Ascending aorta (tissue), 2 donors: ENCODE measurements at regions not wholly inside any gene's neighbourhood (a gene's known extent, or its start where the extent isn't known, plus 50 kb on each side); places are given as distances from the start of the nearest gene placed in this dataset.
A peak's percentile ranks its signal among the peaks of the same experiment; 100 is the strongest.

ENCODE experiments used
- DNase-seq, 2 donors: peaks; one replicate each; pipeline ENCODE4 v3.0.0-alpha.2; 2019; ENCODE audit warnings: low spot score in 2 of 2
- H3K27ac ChIP-seq, 2 donors: fragments of 200-600 bp; sonication (generic); one replicate each; pipeline ENCODE4 v1.5.1; 2016 to 2017; ENCODE audit warnings: mild to moderate bottlenecking in 1 of 2
- H3K27me3 ChIP-seq: fragments of 200-600 bp; sonication (generic); one replicate; pipeline ENCODE4 v1.5.1; 2017
- H3K36me3 ChIP-seq, 2 donors: fragments of 200-600 bp; sonication (generic); one replicate each; pipeline ENCODE4 v1.5.1; 2016
- H3K4me1 ChIP-seq, 2 donors: fragments of 200-600 bp; sonication (generic); one replicate each; pipeline ENCODE4 v1.5.1; 2016 to 2017; ENCODE audit warnings: mild to moderate bottlenecking in 1 of 2
- H3K4me3 ChIP-seq, 2 donors: fragments of 200-600 bp; sonication (generic); one replicate each; pipeline ENCODE4 v1.5.1; 2016 to 2017; ENCODE audit warnings: mild to moderate bottlenecking in 1 of 2
- H3K9me3 ChIP-seq, 2 donors: fragments of 200-600 bp; sonication (generic); one replicate each; pipeline ENCODE4 v1.5.1; 2016
- intact Hi-C: fragments of 100-400 bp; cut with DNase I; formaldehyde crosslinking; loops from one replicate; pipeline ENCODE4 v1.15.1; 2023
- TF ChIP-seq, protein P1 (sequence below), 3 experiments: fragments of 200-600 bp in 2 of 3; fragments of 450-650 bp in 1 of 3; sonication (generic) in 2 of 3; IDR thresholded peaks; one replicate each; pipeline ENCODE4 v1.5.1; 2016 to 2019; ENCODE audit warnings: antibody characterized with exemption in 3 of 3, mild to moderate bottlenecking in 1 of 3, moderate library complexity in 1 of 3

- Histone ChIP-seq H3K27ac (no peak overlapping the region), H3K27me3 (no peaks in the 10 kb centered on the region), H3K36me3 (no peaks in the 10 kb centered on the region), H3K9me3 (no peaks in the 10 kb centered on the region), H3K4me3 (no peak overlapping the region), H3K4me1 (no peaks in the 10 kb centered on the region)
- DNase-seq = no peak
- intact Hi-C loops = no loop called here
- TF ChIP-seq, protein P1, sequence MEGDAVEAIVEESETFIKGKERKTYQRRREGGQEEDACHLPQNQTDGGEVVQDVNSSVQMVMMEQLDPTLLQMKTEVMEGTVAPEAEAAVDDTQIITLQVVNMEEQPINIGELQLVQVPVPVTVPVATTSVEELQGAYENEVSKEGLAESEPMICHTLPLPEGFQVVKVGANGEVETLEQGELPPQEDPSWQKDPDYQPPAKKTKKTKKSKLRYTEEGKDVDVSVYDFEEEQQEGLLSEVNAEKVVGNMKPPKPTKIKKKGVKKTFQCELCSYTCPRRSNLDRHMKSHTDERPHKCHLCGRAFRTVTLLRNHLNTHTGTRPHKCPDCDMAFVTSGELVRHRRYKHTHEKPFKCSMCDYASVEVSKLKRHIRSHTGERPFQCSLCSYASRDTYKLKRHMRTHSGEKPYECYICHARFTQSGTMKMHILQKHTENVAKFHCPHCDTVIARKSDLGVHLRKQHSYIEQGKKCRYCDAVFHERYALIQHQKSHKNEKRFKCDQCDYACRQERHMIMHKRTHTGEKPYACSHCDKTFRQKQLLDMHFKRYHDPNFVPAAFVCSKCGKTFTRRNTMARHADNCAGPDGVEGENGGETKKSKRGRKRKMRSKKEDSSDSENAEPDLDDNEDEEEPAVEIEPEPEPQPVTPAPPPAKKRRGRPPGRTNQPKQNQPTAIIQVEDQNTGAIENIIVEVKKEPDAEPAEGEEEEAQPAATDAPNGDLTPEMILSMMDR (IDR thresholded peaks at IDR 0.05) = no peak
Measured at GRCh38 chr11:93080146-93080759, 110.8 kb downstream of the MTNR1B start.

GRCh38 chr11:93081694-93082093 lies 112.2 kb downstream of the MTNR1B start:
- H3K27ac ChIP-seq = no peak overlapping the region
- no peak for DNase-seq
- TF ChIP-seq, protein P1 (IDR thresholded peaks at IDR 0.05) = no peak
- H3K36me3 ChIP-seq = no peaks in the 10 kb centered on the region
- H3K4me1 ChIP-seq = no peaks in the 10 kb centered on the region
- no peaks in the 10 kb centered on the region for H3K9me3 ChIP-seq
- no peak overlapping the region for H3K4me3 ChIP-seq
- intact Hi-C loops = no loop called here
- no peaks in the 10 kb centered on the region for H3K27me3 ChIP-seq

DNA sequence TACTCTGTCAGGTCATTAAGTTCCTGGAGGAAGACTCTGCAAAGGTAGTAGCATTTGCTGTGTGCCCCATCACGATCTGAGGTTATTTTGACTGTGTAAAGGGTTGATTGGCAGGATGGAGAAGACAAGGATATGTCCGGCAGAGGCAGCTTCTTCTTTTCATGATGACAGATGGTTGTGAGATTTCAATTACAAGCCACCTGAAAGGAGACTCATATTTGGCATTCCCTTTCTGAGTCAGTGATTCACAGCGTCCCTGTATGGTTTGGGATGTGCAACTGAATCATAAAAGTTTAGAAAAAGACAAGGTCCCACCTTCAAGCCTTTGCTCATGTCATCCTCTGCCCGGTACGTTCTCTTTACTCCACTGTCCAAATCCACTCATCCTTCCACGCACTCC lies 113.4 kb downstream of the MTNR1B start:
- no peak for DNase-seq
- Histone ChIP-seq H3K27me3 (no peaks in the 10 kb centered on the region), H3K27ac (no peak overlapping the region), H3K4me3 (no peak overlapping the region), H3K36me3 (no peaks in the 10 kb centered on the region), H3K9me3 (no peaks in the 10 kb centered on the region), H3K4me1 (no peaks in the 10 kb centered on the region)
- TF ChIP-seq, protein P1 (IDR thresholded peaks at IDR 0.05) = no peak
- intact Hi-C loops = no loop called here

DNA sequence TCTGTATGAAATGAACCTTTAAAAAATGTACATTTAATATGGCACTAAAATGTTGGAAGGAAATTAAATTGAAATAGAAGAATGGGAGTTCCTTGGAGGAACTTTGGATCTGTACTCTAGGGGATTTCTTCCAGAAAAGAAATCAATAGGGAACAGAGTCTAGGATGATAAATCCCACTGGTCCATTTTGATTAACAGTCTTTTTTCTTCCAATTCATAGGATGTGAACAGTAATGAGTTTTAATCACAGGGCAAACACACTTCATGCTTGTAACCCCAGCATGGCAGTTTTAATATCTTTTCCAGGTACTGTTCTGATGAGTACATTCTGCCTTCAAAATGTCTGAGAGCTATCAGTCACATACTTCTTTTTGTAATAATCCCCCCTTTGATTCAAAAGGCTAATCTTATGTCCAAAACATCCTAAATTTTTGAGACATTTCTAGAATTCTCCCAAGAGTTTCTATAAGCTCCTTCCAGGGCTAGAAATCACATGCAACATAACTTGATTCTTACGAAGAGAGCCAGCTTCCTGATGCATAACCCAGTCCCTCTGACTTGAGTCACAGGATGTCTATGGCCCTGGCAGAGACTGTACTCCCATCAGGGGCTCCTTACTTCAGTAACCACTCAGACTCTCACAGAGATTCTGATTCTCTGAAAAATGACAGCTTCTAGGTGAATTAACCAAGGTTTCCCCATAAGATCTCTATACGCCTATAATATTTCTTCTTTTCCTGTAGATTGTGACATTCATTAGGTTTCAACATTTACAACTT lies 112.9 kb downstream of the SLC36A4 start:
- Histone ChIP-seq H3K27ac (no peak overlapping the region), H3K27me3 (no peaks in the 10 kb centered on the region), H3K36me3 (no peaks in the 10 kb centered on the region), H3K4me3 (no peak overlapping the region), H3K9me3 (no peaks in the 10 kb centered on the region), H3K4me1 (no peaks in the 10 kb centered on the region)
- intact Hi-C loops = no loop called here
- TF ChIP-seq, protein P1 (IDR thresholded peaks at IDR 0.05) = no peak
- no peak for DNase-seq

- no peak overlapping the region for H3K27ac ChIP-seq
- H3K36me3 ChIP-seq = no peaks in the 10 kb centered on the region
- H3K4me3 ChIP-seq = no peak overlapping the region
- no peaks in the 10 kb centered on the region for H3K4me1 ChIP-seq
- TF ChIP-seq, protein P1 (IDR thresholded peaks at IDR 0.05) = peak in 1 of 3 experiments; percentile 13
- intact Hi-C loops = no loop called here
- H3K27me3 ChIP-seq = no peaks in the 10 kb centered on the region
- no peaks in the 10 kb centered on the region for H3K9me3 ChIP-seq
- DNase-seq = no peak
Measured at GRCh38 chr11:93089474-93090102, 108.2 kb downstream of the SLC36A4 start.
